ENCODE measurements at regions not wholly inside any gene's neighbourhood (a gene's known extent, or its start where the extent isn't known, plus 50 kb on each side); places are given as distances from the start of the nearest gene placed in this dataset.

- Histone ChIP-seq H3K9me3 (ENCODE audit: low read length) (no peaks in the 10 kb centered on the region), H3K79me2 (ENCODE audit: insufficient read depth, low read depth, low read length) (no peaks in the 10 kb centered on the region), H3K36me3 (ENCODE audit: insufficient read depth, low read length) (no peaks in the 10 kb centered on the region), H3K4me3 (ENCODE audit: low read depth, low read length, poor library complexity, severe bottlenecking) (no peak overlapping the region), H3K4me1 (ENCODE audit: insufficient read depth, low read length, poor library complexity, severe bottlenecking) (no peaks in the 10 kb centered on the region), H3K27ac (ENCODE audit: low read depth, low read length, poor library complexity, severe bottlenecking) (no peak overlapping the region), H4K20me1 (ENCODE audit: insufficient read depth, low read length) (no peaks in the 10 kb centered on the region), H3K4me2 (ENCODE audit: low read length) (no peak overlapping the region), H3K9me2 (ENCODE audit: insufficient read depth, low read length) (no peaks in the 10 kb centered on the region), H2AFZ (ENCODE audit: low read length) (no peak overlapping the region)
- intact Hi-C loops (cut with micrococcal nuclease; ENCODE audit: unreplicated experiment): no loop called here
- BruUV-seq (replicated peaks): no TSS peak
- CTCF ChIA-PET (ENCODE audit: unreplicated experiment): no interaction called here
- DNase-seq (ENCODE audit: low spot score): no peak
- POLR2A ChIA-PET: interaction anchor here (1.1 kb wide), 1 partner anchor 22 kb away, joined by 3 read pairs; no protein-coding TSS in a partner anchor
- TF ChIP-seq EZH2phosphoT487 (IDR thresholded peaks at IDR 0.05; ENCODE audit: borderline replicate concordance, low read depth, low read length): no peak
- no peak for TF ChIP-seq CTCF (conservative IDR thresholded peaks at IDR 0.05; ENCODE audit: low read length)
Measured at GRCh38 chr1:238324211-238324864, 433.6 kb upstream of the ZP4 start.

- no peak for DNase-seq (ENCODE audit: low spot score)
- CTCF ChIA-PET (ENCODE audit: unreplicated experiment): no interaction called here
- H3K4me3 ChIP-seq (ENCODE audit: low read depth, low read length, poor library complexity, severe bottlenecking): no peak overlapping the region
- no peaks in the 10 kb centered on the region for H3K9me3 ChIP-seq (ENCODE audit: low read length)
- POLR2A ChIA-PET: interaction anchor here (0.6 to 1.1 kb wide), 2 partner anchors 21 to 493 kb away, joined by 3 read pairs; no protein-coding TSS in a partner anchor
- no peak overlapping the region for H2AFZ ChIP-seq (ENCODE audit: low read length)
- H3K4me1 ChIP-seq (ENCODE audit: insufficient read depth, low read length, poor library complexity, severe bottlenecking): no peaks in the 10 kb centered on the region
- H4K20me1 ChIP-seq (ENCODE audit: insufficient read depth, low read length): no peaks in the 10 kb centered on the region
- H3K27ac ChIP-seq (ENCODE audit: low read depth, low read length, poor library complexity, severe bottlenecking): no peak overlapping the region
- no peaks in the 10 kb centered on the region for H3K9me2 ChIP-seq (ENCODE audit: insufficient read depth, low read length)
- intact Hi-C loops (cut with micrococcal nuclease; ENCODE audit: unreplicated experiment): no loop called here
- no peaks in the 10 kb centered on the region for H3K79me2 ChIP-seq (ENCODE audit: insufficient read depth, low read depth, low read length)
- no peak overlapping the region for H3K4me2 ChIP-seq (ENCODE audit: low read length)
- BruUV-seq (replicated peaks): no TSS peak
- TF ChIP-seq CTCF (conservative IDR thresholded peaks at IDR 0.05; ENCODE audit: low read length): no peak
- TF ChIP-seq EZH2phosphoT487 (IDR thresholded peaks at IDR 0.05; ENCODE audit: borderline replicate concordance, low read depth, low read length): no peak
- no peaks in the 10 kb centered on the region for H3K36me3 ChIP-seq (ENCODE audit: insufficient read depth, low read length)
Measured at GRCh38 chr1:238323490-238323889, 432.8 kb upstream of the ZP4 start.

GRCh38 chr1:238319957-238320356 is 429.2 kb upstream of the ZP4 start:
- intact Hi-C loops (cut with micrococcal nuclease; ENCODE audit: unreplicated experiment): no loop called here
- ChIA-PET POLR2A (no interaction called here), CTCF (ENCODE audit: unreplicated experiment) (no interaction called here)
- DNase-seq (ENCODE audit: low spot score): no peak
- Histone ChIP-seq H3K27ac (ENCODE audit: low read depth, low read length, poor library complexity, severe bottlenecking) (no peak overlapping the region), H4K20me1 (ENCODE audit: insufficient read depth, low read length) (no peaks in the 10 kb centered on the region), H3K4me2 (ENCODE audit: low read length) (no peak overlapping the region), H3K36me3 (ENCODE audit: insufficient read depth, low read length) (no peaks in the 10 kb centered on the region), H3K4me3 (ENCODE audit: low read depth, low read length, poor library complexity, severe bottlenecking) (no peak overlapping the region), H3K9me3 (ENCODE audit: low read length) (no peaks in the 10 kb centered on the region), H3K9me2 (ENCODE audit: insufficient read depth, low read length) (no peaks in the 10 kb centered on the region), H2AFZ (ENCODE audit: low read length) (no peak overlapping the region), H3K79me2 (ENCODE audit: insufficient read depth, low read depth, low read length) (no peaks in the 10 kb centered on the region), H3K4me1 (ENCODE audit: insufficient read depth, low read length, poor library complexity, severe bottlenecking) (no peaks in the 10 kb centered on the region)
- TF ChIP-seq CTCF (conservative IDR thresholded peaks at IDR 0.05; ENCODE audit: low read length) (no peak), EZH2phosphoT487 (IDR thresholded peaks at IDR 0.05; ENCODE audit: borderline replicate concordance, low read depth, low read length) (no peak)
- no TSS peak for BruUV-seq (replicated peaks)

Data from OCI-LY7 (cell line).